Mesenchymal stem cell (in vitro differentiated cells and primary cell): ENCODE measurements at regions not wholly inside any gene's neighbourhood (a gene's known extent, or its start where the extent isn't known, plus 50 kb on each side); places are given as distances from the start of the nearest gene placed in this dataset.

ENCODE experiments used
- DNase-seq: peaks from one replicate; pipeline ENCODE4 v3.0.0-alpha.2; 2013
- H2AFZ ChIP-seq: one replicate; pipeline ENCODE4 v1.6.1; 2013; ENCODE audit warnings: low read depth, mild to moderate bottlenecking, control low read depth, inconsistent platforms, low read length, moderate library complexity
- H2AK5ac ChIP-seq: 2 replicates; pipeline ENCODE4 v1.6.1; 2013; ENCODE audit warnings: low read length, moderate library complexity, mild to moderate bottlenecking, inconsistent platforms; ENCODE audit not compliant: severe bottlenecking
- H2BK120ac ChIP-seq: one replicate; pipeline ENCODE4 v1.6.1; 2013; ENCODE audit warnings: low read depth, mild to moderate bottlenecking, inconsistent platforms, low read length, moderate library complexity
- H2BK12ac ChIP-seq, 2 experiments: one replicate each; pipeline ENCODE4 v1.6.1; 2013; ENCODE audit warnings: inconsistent platforms in 2 of 2, low read length in 2 of 2, mild to moderate bottlenecking in 2 of 2, moderate library complexity in 2 of 2, control low read depth in 1 of 2
- H2BK15ac ChIP-seq: one replicate; pipeline ENCODE4 v1.6.1; 2013; ENCODE audit warnings: mild to moderate bottlenecking, low read depth, inconsistent platforms; ENCODE audit not compliant: poor library complexity, severe bottlenecking
- H2BK5ac ChIP-seq: 2 replicates; pipeline ENCODE4 v1.6.1; 2013; ENCODE audit warnings: low read depth, mild to moderate bottlenecking, low read length, control low read depth, inconsistent platforms; ENCODE audit not compliant: poor library complexity, severe bottlenecking
- H3K14ac ChIP-seq, 2 experiments: one replicate each; pipeline ENCODE4 v1.6.1; 2013; ENCODE audit warnings: inconsistent platforms in 2 of 2, low read length in 2 of 2, control low read depth in 1 of 2, mild to moderate bottlenecking in 1 of 2, moderate library complexity in 1 of 2
- H3K18ac ChIP-seq, 2 experiments: one replicate each; pipeline ENCODE4 v1.6.1; 2013; ENCODE audit warnings: inconsistent platforms in 2 of 2, low read length in 2 of 2, control low read depth in 1 of 2, low read depth in 1 of 2, mild to moderate bottlenecking in 1 of 2
- H3K23ac ChIP-seq, 2 experiments: one replicate each; pipeline ENCODE4 v1.6.1; 2013; ENCODE audit warnings: inconsistent platforms in 2 of 2, low read length in 2 of 2, mild to moderate bottlenecking in 2 of 2, moderate library complexity in 2 of 2, control low read depth in 1 of 2
- H3K27ac ChIP-seq: 2 replicates; pipeline ENCODE4 v1.5.1; 2013; ENCODE audit warnings: mild to moderate bottlenecking, moderate library complexity, low read length, control low read depth, inconsistent platforms; ENCODE audit not compliant: poor library complexity, severe bottlenecking
- H3K27me3 ChIP-seq, 2 experiments: 2 replicates each; pipeline versions ENCODE4 v1.6.1 to v1.7.0; 2013; ENCODE audit warnings: low read length in 2 of 2, mild to moderate bottlenecking in 2 of 2, moderate library complexity in 2 of 2, control low read depth in 1 of 2, inconsistent platforms in 1 of 2; ENCODE audit not compliant: control insufficient read depth in 1 of 2, insufficient read depth in 1 of 2
- H3K36me3 ChIP-seq, 2 experiments: 2 replicates each; pipeline versions ENCODE4 v1.6.1 to v1.7.0; 2013; ENCODE audit warnings: low read length in 2 of 2, control low read depth in 1 of 2, inconsistent platforms in 1 of 2, low read depth in 1 of 2, mild to moderate bottlenecking in 1 of 2; ENCODE audit not compliant: insufficient read depth in 2 of 2, control insufficient read depth in 1 of 2
- H3K4ac ChIP-seq, 2 experiments: one replicate each; pipeline ENCODE4 v1.6.1; 2013; ENCODE audit warnings: inconsistent platforms in 2 of 2, low read length in 2 of 2, mild to moderate bottlenecking in 2 of 2, moderate library complexity in 2 of 2, control low read depth in 1 of 2, low read depth in 1 of 2
- H3K4me1 ChIP-seq: 2 replicates; pipeline ENCODE4 v1.6.1; 2013; ENCODE audit warnings: low read depth, low read length, control low read depth; ENCODE audit not compliant: control insufficient read depth, insufficient read depth
- H3K4me2 ChIP-seq: 2 replicates; pipeline ENCODE4 v1.6.1; 2013; ENCODE audit warnings: low read length, mild to moderate bottlenecking, inconsistent platforms; ENCODE audit not compliant: poor library complexity, severe bottlenecking
- H3K4me3 ChIP-seq, 2 experiments: 2 replicates each; pipeline versions ENCODE4 v1.5.1 to v1.7.0; 2013; ENCODE audit warnings: low read length in 2 of 2, mild to moderate bottlenecking in 2 of 2, control low read depth in 1 of 2, low read depth in 1 of 2; ENCODE audit not compliant: insufficient read depth in 1 of 2
- H3K79me1 ChIP-seq: replicated peaks from 2 replicates; pipeline ENCODE4 v1.6.1; 2013; ENCODE audit warnings: mild to moderate bottlenecking, control low read depth, low read length, inconsistent platforms; ENCODE audit not compliant: poor library complexity, severe bottlenecking
- H3K9ac ChIP-seq: 2 replicates; pipeline ENCODE4 v1.7.0; 2013; ENCODE audit warnings: mild to moderate bottlenecking, low read length, moderate library complexity
- H3K9me3 ChIP-seq: 2 replicates; pipeline ENCODE4 v1.7.0; 2013; ENCODE audit warnings: mild to moderate bottlenecking, low read length; ENCODE audit not compliant: control insufficient read depth
- H4K8ac ChIP-seq: one replicate; pipeline ENCODE4 v1.6.1; 2013; ENCODE audit warnings: inconsistent platforms, mild to moderate bottlenecking, low read length, moderate library complexity
- H4K91ac ChIP-seq: one replicate; pipeline ENCODE4 v1.6.1; 2013; ENCODE audit warnings: mild to moderate bottlenecking, low read length, inconsistent platforms
- WGBS: methylation state at CpG from one replicate; pipeline ENCODE4 v1.1.7; 2013; ENCODE audit warnings: mixed read lengths; 5-methylcytosine and 5-hydroxymethylcytosine counted together

- Histone ChIP-seq H2BK12ac (no peak overlapping the region), H3K9me3 (no peaks in the 10 kb centered on the region), H3K4me2 (no peak overlapping the region), H3K4ac (no peak overlapping the region), H2BK15ac (no peak overlapping the region), H3K14ac (no peak overlapping the region), H3K18ac (no peak overlapping the region), H3K4me3 (no peak overlapping the region), H2AK5ac (no peak overlapping the region), H3K4me1 (no peaks in the 10 kb centered on the region), H3K27ac (no peak overlapping the region), H4K8ac (no peak overlapping the region), H2BK5ac (no peak overlapping the region), H4K91ac (no peak overlapping the region), H2AFZ (no peak overlapping the region), H2BK120ac (no peak overlapping the region), H3K27me3 (no peaks in the 10 kb centered on the region), H3K23ac (no peak overlapping the region), H3K79me1 (no peaks in the 10 kb centered on the region), H3K9ac (no peak overlapping the region), H3K36me3 (no peaks in the 10 kb centered on the region)
- DNase-seq = no peak
- 77% methylated on average over 1 of the region's 1 CpG for WGBS
These were observed 373.4 kb downstream of the SLITRK1 start for GRCh38 chr13:83508771-83509301.

- Histone ChIP-seq H2AFZ (no peak overlapping the region), H2BK5ac (no peak overlapping the region), H2AK5ac (no peak overlapping the region), H3K9ac (no peak overlapping the region), H3K14ac (no peak overlapping the region), H3K27me3 (no peaks in the 10 kb centered on the region), H3K4me2 (no peak overlapping the region), H3K4me3 (no peak overlapping the region), H3K18ac (no peak overlapping the region), H3K9me3 (no peaks in the 10 kb centered on the region), H3K4ac (no peak overlapping the region), H3K23ac (no peak overlapping the region), H2BK12ac (no peak overlapping the region), H3K4me1 (no peaks in the 10 kb centered on the region), H4K91ac (no peak overlapping the region), H2BK120ac (no peak overlapping the region), H4K8ac (no peak overlapping the region), H3K27ac (no peak overlapping the region), H3K79me1 (no peaks in the 10 kb centered on the region), H2BK15ac (no peak overlapping the region), H3K36me3 (no peaks in the 10 kb centered on the region)
- whole genome bisulfite sequencing = 80% methylated on average over 1 of the region's 1 CpG
- no peak for DNase-seq
These were observed 378.9 kb downstream of the SLITRK1 start for GRCh38 chr13:83503424-83503823.

GRCh38 chr13:83499286-83499685, 383.0 kb downstream of the SLITRK1 start:
- H4K8ac ChIP-seq = no peak overlapping the region
- no peaks in the 10 kb centered on the region for H3K9me3 ChIP-seq

GRCh38 chr13:83498481-83499190, 383.6 kb downstream of the SLITRK1 start:
- Histone ChIP-seq H2BK5ac (no peak overlapping the region), H2BK12ac (no peak overlapping the region), H3K18ac (no peak overlapping the region), H3K4me1 (no peaks in the 10 kb centered on the region), H3K36me3 (no peaks in the 10 kb centered on the region), H3K27me3 (no peaks in the 10 kb centered on the region), H3K4me3 (no peak overlapping the region), H4K8ac (no peak overlapping the region), H4K91ac (no peak overlapping the region), H3K9me3 (no peaks in the 10 kb centered on the region), H3K27ac (no peak overlapping the region), H3K23ac (no peak overlapping the region), H3K79me1 (no peaks in the 10 kb centered on the region), H3K9ac (no peak overlapping the region), H2BK15ac (no peak overlapping the region), H2AFZ (no peak overlapping the region), H3K4me2 (no peak overlapping the region), H3K4ac (no peak overlapping the region), H2AK5ac (no peak overlapping the region), H2BK120ac (no peak overlapping the region), H3K14ac (no peak overlapping the region)
- DNase-seq = no peak
- no CpG with 5 or more reads among the region's 2 CpGs for WGBS

More at GRCh38 chr13:83499286-83499685, 383.0 kb downstream of the SLITRK1 start:
- Histone ChIP-seq H2AK5ac (no peak overlapping the region), H3K9ac (no peak overlapping the region), H2BK15ac (no peak overlapping the region), H3K4me2 (no peak overlapping the region), H3K36me3 (no peaks in the 10 kb centered on the region), H4K91ac (no peak overlapping the region), H2BK120ac (no peak overlapping the region), H3K27ac (no peak overlapping the region), H2BK5ac (no peak overlapping the region), H2AFZ (no peak overlapping the region), H3K27me3 (no peaks in the 10 kb centered on the region), H3K4ac (no peak overlapping the region), H3K23ac (no peak overlapping the region), H2BK12ac (no peak overlapping the region), H3K4me1 (no peaks in the 10 kb centered on the region), H3K18ac (no peak overlapping the region), H3K79me1 (no peaks in the 10 kb centered on the region), H3K4me3 (no peak overlapping the region), H3K14ac (no peak overlapping the region)
- DNase-seq = no peak
